ENCODE measurements at regions not wholly inside any gene's neighbourhood (a gene's known extent, or its start where the extent isn't known, plus 50 kb on each side); places are given as distances from the start of the nearest gene placed in this dataset.

- CTCF ChIA-PET, result interaction anchor here (0.6 kb wide), 1 partner anchor 556 kb away, joined by 3 read pairs; no protein-coding TSS in a partner anchor
- H3K27ac ChIP-seq, result no peak overlapping the region
- no peak for TF ChIP-seq CTCF (conservative IDR thresholded peaks at IDR 0.05; ENCODE audit: low read depth)
- DNase-seq (ENCODE audit: low spot score), result no peak
- POLR2A ChIA-PET (ENCODE audit: low non-redundant PET), result no interaction called here
Observed at GRCh38 chr16:18024611-18025010, 311.9 kb downstream of the NPIPA8 start.

- CTCF ChIA-PET, result no interaction called here
- POLR2A ChIA-PET (ENCODE audit: low non-redundant PET), result no interaction called here
- TF ChIP-seq CTCF (conservative IDR thresholded peaks at IDR 0.05; ENCODE audit: low read depth), result no peak
Observed at GRCh38 chr16:18018376-18018775, 318.2 kb downstream of the NPIPA8 start.

GRCh38 chr16:18013863-18014262 is 322.7 kb downstream of the NPIPA8 start:
- CTCF ChIA-PET, result no interaction called here
- no peak for TF ChIP-seq CTCF (conservative IDR thresholded peaks at IDR 0.05; ENCODE audit: low read depth)
- no peak overlapping the region for H3K27ac ChIP-seq

More at GRCh38 chr16:18018376-18018775, 318.2 kb downstream of the NPIPA8 start:
- H3K27ac ChIP-seq, result no peak overlapping the region
- DNase-seq (ENCODE audit: low spot score), result no peak

GRCh38 chr16:18008356-18008755 is 328.2 kb downstream of the NPIPA8 start:
- ChIA-PET CTCF (no interaction called here), POLR2A (ENCODE audit: low non-redundant PET) (no interaction called here)
- no peak for TF ChIP-seq CTCF (conservative IDR thresholded peaks at IDR 0.05; ENCODE audit: low read depth)
- H3K27ac ChIP-seq, result no peak overlapping the region
- no peak for DNase-seq (ENCODE audit: low spot score)

More at GRCh38 chr16:18013863-18014262, 322.7 kb downstream of the NPIPA8 start:
- no peak for DNase-seq (ENCODE audit: low spot score)
- POLR2A ChIA-PET (ENCODE audit: low non-redundant PET), result no interaction called here

GRCh38 chr16:18003033-18003432 is 333.5 kb downstream of the NPIPA8 start:
- POLR2A ChIA-PET (ENCODE audit: low non-redundant PET), result no interaction called here
- CTCF ChIA-PET, result no interaction called here
- H3K27ac ChIP-seq, result no peak overlapping the region
- TF ChIP-seq CTCF (conservative IDR thresholded peaks at IDR 0.05; ENCODE audit: low read depth), result no peak
- DNase-seq (ENCODE audit: low spot score), result no peak

- no peak for TF ChIP-seq CTCF (conservative IDR thresholded peaks at IDR 0.05; ENCODE audit: low read depth)
- no peak overlapping the region for H3K27ac ChIP-seq
- DNase-seq (ENCODE audit: low spot score), result no peak
- POLR2A ChIA-PET (ENCODE audit: low non-redundant PET), result no interaction called here
- CTCF ChIA-PET, result no interaction called here
Observed at GRCh38 chr16:17998996-17999395, 337.5 kb downstream of the NPIPA8 start.

- ChIA-PET CTCF (no interaction called here), POLR2A (ENCODE audit: low non-redundant PET) (no interaction called here)
- no peak for TF ChIP-seq CTCF (conservative IDR thresholded peaks at IDR 0.05; ENCODE audit: low read depth)
- DNase-seq (ENCODE audit: low spot score), result no peak
- H3K27ac ChIP-seq, result no peak overlapping the region
Observed at GRCh38 chr16:17998550-17998949, 338.0 kb downstream of the NPIPA8 start.

Measured in RWPE1 (cell line).